ENCODE measurements at regions not wholly inside any gene's neighbourhood (a gene's known extent, or its start where the extent isn't known, plus 50 kb on each side); places are given as distances from the start of the nearest gene placed in this dataset.

- no peak overlapping the region for H3K27ac Mint-ChIP-seq (ENCODE audit: unreplicated experiment)
- H3K4me1 Mint-ChIP-seq (ENCODE audit: low read depth, unreplicated experiment) = peaks cover 16% of the 10 kb centered on the region
- H3K27me3 Mint-ChIP-seq (ENCODE audit: unreplicated experiment) = peaks cover 4% of the 10 kb centered on the region
- TF ChIP-seq CTCF (IDR thresholded peaks at IDR 0.05; ENCODE audit: partially characterized antibody, unreplicated experiment) = no peak
- no peak for DNase-seq
- no peaks in the 10 kb centered on the region for H3K36me3 Mint-ChIP-seq (ENCODE audit: unreplicated experiment)
- H3K9me3 Mint-ChIP-seq (ENCODE audit: unreplicated experiment) = peaks cover 4% of the 10 kb centered on the region
- no peak overlapping the region for H3K4me3 Mint-ChIP-seq (ENCODE audit: unreplicated experiment)
These were observed 546.0 kb upstream of the EPHA5 start for GRCh38 chr4:66216252-66216651.

GRCh38 chr4:66212489-66212888 is 542.2 kb upstream of the EPHA5 start:
- TF ChIP-seq CTCF (IDR thresholded peaks at IDR 0.05; ENCODE audit: partially characterized antibody, unreplicated experiment) = no peak
- Mint-ChIP-seq H3K27ac (ENCODE audit: unreplicated experiment) (peak overlapping the region; percentile 81), H3K27me3 (ENCODE audit: unreplicated experiment) (peaks cover 4% of the 10 kb centered on the region), H3K4me3 (ENCODE audit: unreplicated experiment) (no peak overlapping the region), H3K9me3 (ENCODE audit: unreplicated experiment) (peaks cover 4% of the 10 kb centered on the region), H3K36me3 (ENCODE audit: unreplicated experiment) (peaks cover 12% of the 10 kb centered on the region), H3K4me1 (ENCODE audit: low read depth, unreplicated experiment) (peaks cover 16% of the 10 kb centered on the region)
- DNase-seq = peak; percentile 13

GRCh38 chr4:66204534-66205247 is 534.4 kb upstream of the EPHA5 start:
- Mint-ChIP-seq H3K4me1 (ENCODE audit: low read depth, unreplicated experiment) (peaks cover 4% of the 10 kb centered on the region), H3K27ac (ENCODE audit: unreplicated experiment) (no peak overlapping the region), H3K9me3 (ENCODE audit: unreplicated experiment) (no peaks in the 10 kb centered on the region), H3K27me3 (ENCODE audit: unreplicated experiment) (no peaks in the 10 kb centered on the region), H3K36me3 (ENCODE audit: unreplicated experiment) (peaks cover 12% of the 10 kb centered on the region), H3K4me3 (ENCODE audit: unreplicated experiment) (no peak overlapping the region)
- no peak for DNase-seq
- no peak for TF ChIP-seq CTCF (IDR thresholded peaks at IDR 0.05; ENCODE audit: partially characterized antibody, unreplicated experiment)

GRCh38 chr4:66202870-66203269 is 532.6 kb upstream of the EPHA5 start:
- Mint-ChIP-seq H3K4me1 (ENCODE audit: low read depth, unreplicated experiment) (peaks cover 17% of the 10 kb centered on the region), H3K9me3 (ENCODE audit: unreplicated experiment) (peaks cover 2% of the 10 kb centered on the region), H3K27me3 (ENCODE audit: unreplicated experiment) (no peaks in the 10 kb centered on the region), H3K4me3 (ENCODE audit: unreplicated experiment) (no peak overlapping the region), H3K36me3 (ENCODE audit: unreplicated experiment) (no peaks in the 10 kb centered on the region), H3K27ac (ENCODE audit: unreplicated experiment) (no peak overlapping the region)
- no peak for DNase-seq
- TF ChIP-seq CTCF (IDR thresholded peaks at IDR 0.05; ENCODE audit: partially characterized antibody, unreplicated experiment) = no peak

GRCh38 chr4:66197451-66197850 is 527.2 kb upstream of the EPHA5 start:
- Mint-ChIP-seq H3K9me3 (ENCODE audit: unreplicated experiment) (peaks cover 5% of the 10 kb centered on the region), H3K4me1 (ENCODE audit: low read depth, unreplicated experiment) (peaks cover 28% of the 10 kb centered on the region), H3K27ac (ENCODE audit: unreplicated experiment) (peak overlapping the region; percentile 96), H3K36me3 (ENCODE audit: unreplicated experiment) (no peaks in the 10 kb centered on the region), H3K4me3 (ENCODE audit: unreplicated experiment) (no peak overlapping the region), H3K27me3 (ENCODE audit: unreplicated experiment) (peaks cover 5% of the 10 kb centered on the region)
- no peak for DNase-seq
- no peak for TF ChIP-seq CTCF (IDR thresholded peaks at IDR 0.05; ENCODE audit: partially characterized antibody, unreplicated experiment)
